Vagina (tissue), 2 donors: ENCODE measurements at regions not wholly inside any gene's neighbourhood (a gene's known extent, or its start where the extent isn't known, plus 50 kb on each side); places are given as distances from the start of the nearest gene placed in this dataset.

ENCODE experiments used
- DNase-seq, 2 donors: peaks; one replicate each; pipeline ENCODE4 v3.0.0-alpha.2; 2017; ENCODE audit errors: extremely low spot score in 2 of 2
- H3K27ac ChIP-seq: fragments of 200-600 bp; sonication (generic); one replicate; pipeline ENCODE4 v1.5.1; 2019
- H3K27me3 ChIP-seq: fragments of 200-600 bp; sonication (generic); one replicate; pipeline ENCODE4 v1.5.1; 2019
- H3K36me3 ChIP-seq, 2 donors: fragments of 200-600 bp; sonication (generic); one replicate each; pipeline ENCODE4 v1.5.1; 2017 to 2019
- H3K4me1 ChIP-seq: fragments of 200-600 bp; sonication (generic); one replicate; pipeline ENCODE4 v1.5.1; 2019
- H3K4me3 ChIP-seq, 2 donors: fragments of 200-600 bp; sonication (generic); 1 replicate in 1 of 2; 2 replicates in 1 of 2; pipeline ENCODE4 v1.5.1; 2016 to 2019
- H3K9me3 ChIP-seq: fragments of 200-600 bp; sonication (generic); one replicate; pipeline ENCODE4 v1.5.1; 2019
- POLR2A ChIP-seq, 2 donors: fragments of 450-650 bp; IDR thresholded peaks; one replicate each; pipeline ENCODE4 v1.6.1; 2017; ENCODE audit warnings: antibody characterized with exemption in 2 of 2, mild to moderate bottlenecking in 2 of 2, moderate library complexity in 2 of 2
- POLR2AphosphoS5 ChIP-seq, 2 donors: sonication (generic); formaldehyde crosslinking; IDR thresholded peaks; one replicate each; pipeline ENCODE4 v1.9.0; 2017; ENCODE audit warnings: antibody characterized with exemption in 2 of 2, mild to moderate bottlenecking in 2 of 2, low read depth in 1 of 2; ENCODE audit not compliant: insufficient read depth in 1 of 2
- intact Hi-C: fragments of 100-400 bp; cut with DNase I; formaldehyde crosslinking; loops from one replicate; pipeline ENCODE4 v1.15.1; 2023
- TF ChIP-seq, protein P1 (sequence below), 3 experiments: fragments of 450-650 bp in 2 of 3; fragments of 200-600 bp in 1 of 3; sonication (generic) in 1 of 3; IDR thresholded peaks; one replicate each; pipeline ENCODE4 v1.5.1; 2017 to 2019; ENCODE audit warnings: antibody characterized with exemption in 3 of 3, mild to moderate bottlenecking in 2 of 3, moderate library complexity in 2 of 3

DNA sequence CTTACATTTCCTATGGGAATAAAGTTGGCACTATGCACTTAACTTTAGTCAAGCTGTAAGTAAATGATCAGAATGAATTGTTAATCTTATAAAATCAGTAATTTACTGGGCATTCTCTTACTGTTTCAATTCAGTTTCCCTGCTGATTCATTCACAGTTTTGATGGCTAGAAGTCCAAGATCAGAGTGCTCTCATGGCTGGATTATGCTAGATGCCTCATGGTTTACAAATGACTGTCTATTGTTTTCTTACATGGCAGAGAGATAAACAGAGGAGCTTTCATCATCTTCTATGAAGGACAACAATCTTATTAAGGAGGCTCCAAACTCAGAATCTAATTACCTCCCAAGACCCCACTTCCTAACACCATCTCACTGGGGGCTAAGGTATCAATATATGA lies 135.1 kb upstream of the CARD18 start:
- H3K36me3 ChIP-seq: no peaks in the 10 kb centered on the region
- no peak for DNase-seq
- no peak overlapping the region for H3K27ac ChIP-seq
- no peaks in the 10 kb centered on the region for H3K9me3 ChIP-seq
- TF ChIP-seq, protein P1, sequence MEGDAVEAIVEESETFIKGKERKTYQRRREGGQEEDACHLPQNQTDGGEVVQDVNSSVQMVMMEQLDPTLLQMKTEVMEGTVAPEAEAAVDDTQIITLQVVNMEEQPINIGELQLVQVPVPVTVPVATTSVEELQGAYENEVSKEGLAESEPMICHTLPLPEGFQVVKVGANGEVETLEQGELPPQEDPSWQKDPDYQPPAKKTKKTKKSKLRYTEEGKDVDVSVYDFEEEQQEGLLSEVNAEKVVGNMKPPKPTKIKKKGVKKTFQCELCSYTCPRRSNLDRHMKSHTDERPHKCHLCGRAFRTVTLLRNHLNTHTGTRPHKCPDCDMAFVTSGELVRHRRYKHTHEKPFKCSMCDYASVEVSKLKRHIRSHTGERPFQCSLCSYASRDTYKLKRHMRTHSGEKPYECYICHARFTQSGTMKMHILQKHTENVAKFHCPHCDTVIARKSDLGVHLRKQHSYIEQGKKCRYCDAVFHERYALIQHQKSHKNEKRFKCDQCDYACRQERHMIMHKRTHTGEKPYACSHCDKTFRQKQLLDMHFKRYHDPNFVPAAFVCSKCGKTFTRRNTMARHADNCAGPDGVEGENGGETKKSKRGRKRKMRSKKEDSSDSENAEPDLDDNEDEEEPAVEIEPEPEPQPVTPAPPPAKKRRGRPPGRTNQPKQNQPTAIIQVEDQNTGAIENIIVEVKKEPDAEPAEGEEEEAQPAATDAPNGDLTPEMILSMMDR (IDR thresholded peaks at IDR 0.05): no peak
- TF ChIP-seq POLR2A (IDR thresholded peaks at IDR 0.05) (no peak), POLR2AphosphoS5 (IDR thresholded peaks at IDR 0.05; ENCODE audit: insufficient read depth in 1 of 2, low read depth in 1 of 2) (no peak)
- H3K27me3 ChIP-seq: no peaks in the 10 kb centered on the region
- intact Hi-C loops: no loop called here
- no peak overlapping the region for H3K4me3 ChIP-seq
- no peaks in the 10 kb centered on the region for H3K4me1 ChIP-seq

DNA sequence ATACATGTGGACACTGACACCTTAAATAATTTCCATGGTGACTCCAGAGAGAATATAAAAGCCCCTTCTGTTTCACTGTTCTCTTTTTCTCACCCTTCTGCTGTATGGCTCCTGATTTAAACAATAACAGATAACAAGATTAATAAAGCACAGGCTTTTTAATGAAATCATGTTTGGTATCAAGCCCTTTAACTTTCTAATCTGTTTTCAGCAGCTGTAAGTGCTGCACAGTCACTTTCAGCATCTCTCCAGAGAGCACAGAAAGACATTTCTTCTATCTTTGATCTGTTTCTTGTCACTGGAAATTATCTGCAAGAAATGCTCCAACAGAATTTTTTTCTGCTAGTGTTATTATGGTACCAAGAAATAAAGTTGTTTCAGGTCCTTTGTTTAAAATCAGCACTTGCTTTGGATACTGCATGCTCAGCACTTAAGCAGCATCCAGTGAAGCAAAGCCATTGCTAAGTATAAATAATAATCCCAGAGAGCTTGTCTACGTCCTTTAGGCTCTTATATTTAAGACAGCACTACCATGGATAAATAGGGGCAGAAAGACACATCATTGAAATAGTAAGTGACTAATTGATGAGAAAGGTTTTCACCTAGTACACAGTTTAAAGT lies 134.2 kb upstream of the CARD18 start:
- TF ChIP-seq POLR2AphosphoS5 (IDR thresholded peaks at IDR 0.05; ENCODE audit: insufficient read depth in 1 of 2, low read depth in 1 of 2): no peak
- TF ChIP-seq, protein P1 (IDR thresholded peaks at IDR 0.05): no peak
- no peak for TF ChIP-seq POLR2A (IDR thresholded peaks at IDR 0.05)
- intact Hi-C loops: no loop called here
- no peaks in the 10 kb centered on the region for H3K4me1 ChIP-seq
- no peak overlapping the region for H3K27ac ChIP-seq
- no peak overlapping the region for H3K4me3 ChIP-seq
- no peaks in the 10 kb centered on the region for H3K27me3 ChIP-seq
- no peak for DNase-seq
- H3K9me3 ChIP-seq: no peaks in the 10 kb centered on the region
- H3K36me3 ChIP-seq: no peaks in the 10 kb centered on the region

GRCh38 chr11:105269862-105270261 lies 130.3 kb upstream of the CARD18 start:
- no peak for TF ChIP-seq POLR2AphosphoS5 (IDR thresholded peaks at IDR 0.05; ENCODE audit: insufficient read depth in 1 of 2, low read depth in 1 of 2)
- TF ChIP-seq POLR2A (IDR thresholded peaks at IDR 0.05): no peak
- TF ChIP-seq, protein P1 (IDR thresholded peaks at IDR 0.05): no peak
- no peaks in the 10 kb centered on the region for H3K4me1 ChIP-seq
- DNase-seq: no peak
- H3K4me3 ChIP-seq: no peak overlapping the region
- H3K9me3 ChIP-seq: no peaks in the 10 kb centered on the region
- intact Hi-C loops: no loop called here
- no peak overlapping the region for H3K27ac ChIP-seq
- H3K27me3 ChIP-seq: no peaks in the 10 kb centered on the region
- no peaks in the 10 kb centered on the region for H3K36me3 ChIP-seq

DNA sequence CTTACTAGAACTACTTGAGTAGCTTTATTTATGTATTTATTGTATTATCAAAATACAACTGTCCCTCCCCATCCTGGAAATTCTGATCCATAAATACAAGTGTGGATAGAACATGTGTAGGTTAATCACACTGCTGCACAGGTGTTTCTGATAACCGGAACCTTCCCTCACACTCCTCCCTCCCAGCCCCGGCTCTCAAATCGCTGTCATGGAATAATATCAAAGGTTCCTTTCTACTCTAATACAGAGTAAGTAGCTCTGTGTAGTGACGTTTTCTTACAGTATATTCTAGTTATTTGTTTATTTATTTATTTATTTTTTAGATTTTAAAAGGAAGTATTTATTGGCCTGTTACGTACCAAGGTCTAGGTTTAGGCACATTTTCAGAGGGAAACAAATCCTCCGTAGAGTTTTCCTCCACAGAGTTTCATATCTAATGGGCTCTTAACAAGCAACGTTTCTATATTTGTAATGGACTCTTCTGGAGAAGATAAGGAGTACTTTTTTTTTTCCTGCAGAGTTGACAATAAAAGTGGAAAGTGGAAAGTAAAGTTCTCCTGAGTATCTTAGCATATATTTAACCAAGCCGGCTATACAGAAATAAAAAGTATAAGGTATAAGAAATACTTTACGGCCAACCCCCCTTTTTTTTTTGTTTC lies 129.0 kb upstream of the CARD18 start:
- no peak for TF ChIP-seq POLR2A (IDR thresholded peaks at IDR 0.05)
- TF ChIP-seq, protein P1 (IDR thresholded peaks at IDR 0.05): no peak
- no peak for TF ChIP-seq POLR2AphosphoS5 (IDR thresholded peaks at IDR 0.05; ENCODE audit: insufficient read depth in 1 of 2, low read depth in 1 of 2)
- H3K4me1 ChIP-seq: no peaks in the 10 kb centered on the region
- H3K4me3 ChIP-seq: no peak overlapping the region
- intact Hi-C loops: no loop called here
- no peaks in the 10 kb centered on the region for H3K27me3 ChIP-seq
- no peaks in the 10 kb centered on the region for H3K9me3 ChIP-seq
- no peak overlapping the region for H3K27ac ChIP-seq
- H3K36me3 ChIP-seq: no peaks in the 10 kb centered on the region
- DNase-seq: no peak

DNA sequence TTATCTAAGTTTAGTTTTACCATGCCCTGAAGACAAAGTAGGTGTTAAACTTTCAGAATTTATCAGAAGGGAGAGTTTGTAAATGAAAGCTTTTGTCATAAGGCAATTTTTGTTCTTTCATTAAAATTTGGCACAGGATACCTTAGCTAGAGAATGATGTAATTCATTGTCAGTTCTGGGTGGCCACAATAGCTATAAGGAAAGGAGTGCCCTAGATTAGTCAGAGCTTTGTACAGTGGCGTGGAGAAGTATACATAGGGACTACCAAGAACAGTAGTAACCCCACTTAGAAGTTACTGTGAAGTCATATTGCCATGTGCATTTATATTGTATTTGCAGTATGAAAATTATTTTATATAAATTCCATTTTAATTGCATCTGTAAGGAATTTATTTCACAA lies 126.3 kb upstream of the CARD18 start:
- H3K4me3 ChIP-seq: no peak overlapping the region
- H3K27me3 ChIP-seq: no peaks in the 10 kb centered on the region
- no peak for TF ChIP-seq POLR2AphosphoS5 (IDR thresholded peaks at IDR 0.05; ENCODE audit: insufficient read depth in 1 of 2, low read depth in 1 of 2)
- TF ChIP-seq, protein P1 (IDR thresholded peaks at IDR 0.05): no peak
- TF ChIP-seq POLR2A (IDR thresholded peaks at IDR 0.05): no peak
- no peak for DNase-seq
- no peak overlapping the region for H3K27ac ChIP-seq
- intact Hi-C loops: no loop called here
- no peaks in the 10 kb centered on the region for H3K9me3 ChIP-seq
- no peaks in the 10 kb centered on the region for H3K36me3 ChIP-seq
- H3K4me1 ChIP-seq: no peaks in the 10 kb centered on the region
